GM18858 (cell line): ENCODE measurements at regions not wholly inside any gene's neighbourhood (a gene's known extent, or its start where the extent isn't known, plus 50 kb on each side); places are given as distances from the start of the nearest gene placed in this dataset.
"Not testable (repeated sequence)": the region's sequence is repeated elsewhere in the genome, so short reads cannot be mapped to it uniquely, and the experiment has no call there.

Experiments used
- ATAC-seq: cut with Tn5 transposase; IDR thresholded peaks from one replicate; pipeline ENCODE4 v1.9.1; 2021; ENCODE audit not compliant: unreplicated experiment

GRCh38 chr9:33734941-33735835 is 60.2 kb upstream of the PRSS3 start:
- ATAC-seq = not testable (repeated sequence)

DNA sequence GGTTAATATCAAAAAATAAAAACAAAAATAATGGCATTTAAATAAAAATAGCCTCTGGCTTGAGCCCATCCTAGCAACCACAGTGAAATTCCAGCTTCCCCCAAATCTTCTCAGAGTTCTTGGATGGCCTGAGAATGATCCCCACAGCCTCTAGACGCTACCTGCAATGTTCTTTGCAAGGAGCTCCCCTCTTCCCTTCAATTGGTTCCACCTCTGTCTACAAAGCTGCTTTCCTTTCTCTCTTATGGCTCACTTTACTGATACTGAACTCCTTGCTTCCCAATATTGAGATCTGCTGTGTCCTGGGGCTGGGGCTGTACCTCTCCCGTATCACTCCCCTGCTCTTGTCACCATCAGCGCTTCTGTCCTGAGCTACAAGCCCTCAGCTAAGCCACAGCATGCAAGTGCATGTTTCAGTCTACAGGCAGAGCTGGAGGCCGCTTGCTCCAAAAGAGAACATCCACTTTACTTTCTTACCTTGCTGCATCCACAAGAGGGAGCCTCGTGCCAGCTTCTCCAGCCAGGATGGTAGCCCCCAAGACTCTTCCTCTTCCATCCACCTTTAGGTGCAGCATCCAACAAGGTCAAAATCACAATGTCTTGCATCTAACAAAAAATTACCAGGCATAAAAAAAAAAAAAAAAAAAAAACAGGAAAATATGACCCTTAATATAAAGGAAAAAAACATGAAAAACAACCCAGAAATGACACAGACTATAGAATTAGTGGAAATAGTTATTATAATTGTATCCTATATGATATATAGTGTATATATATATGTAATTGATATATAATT is 57.4 kb upstream of the PRSS3 start:
- ATAC-seq = no peak

DNA sequence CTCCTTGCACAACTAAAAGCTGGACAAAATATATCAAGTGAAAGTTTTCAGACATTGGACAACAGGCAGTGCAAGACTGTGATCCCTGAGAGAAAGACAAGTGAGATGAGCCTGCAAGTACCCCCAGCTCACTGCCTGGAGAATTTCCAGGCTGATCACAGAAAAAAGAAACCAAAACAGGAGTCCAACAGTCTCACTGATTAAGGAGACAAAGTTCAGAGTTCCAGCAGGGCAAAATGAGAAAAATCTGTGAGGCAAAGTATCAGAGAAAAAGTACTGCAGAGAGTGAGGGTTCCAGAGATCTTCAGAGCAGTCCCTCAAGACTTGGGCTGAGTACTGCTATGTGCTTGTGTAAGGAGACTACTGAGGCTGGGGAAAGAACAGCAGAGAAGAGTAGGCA is 56.0 kb upstream of the PRSS3 start:
- no peak for ATAC-seq

- ATAC-seq = no peak
These were observed 55.3 kb upstream of the PRSS3 start for GRCh38 chr9:33740075-33740474.

DNA sequence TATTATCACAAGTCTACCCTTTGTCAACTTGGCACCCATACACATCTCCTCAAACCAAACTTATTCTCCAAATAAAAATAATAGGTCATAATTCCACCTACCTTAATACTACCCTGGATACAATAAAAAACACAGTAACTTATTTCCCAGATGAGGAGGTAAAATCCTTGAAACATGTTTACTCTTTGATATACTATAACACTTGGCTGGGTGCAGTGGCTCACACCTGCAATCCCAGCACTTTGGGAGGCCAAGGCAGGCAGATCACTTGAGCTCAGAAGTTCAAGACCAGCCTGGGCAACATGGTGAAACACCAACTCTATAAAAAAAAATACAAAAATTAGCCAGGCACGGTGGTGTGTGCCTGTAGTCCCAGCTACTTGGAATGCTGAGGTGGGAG is 54.4 kb upstream of the PRSS3 start:
- not testable (repeated sequence) for ATAC-seq

- ATAC-seq = no peak
These were observed 53.3 kb upstream of the PRSS3 start for GRCh38 chr9:33742051-33742450.

GRCh38 chr9:33742519-33742918 is 52.8 kb upstream of the PRSS3 start:
- no peak for ATAC-seq
